PC-3 (cell line): ENCODE measurements at regions not wholly inside any gene's neighbourhood (a gene's known extent, or its start where the extent isn't known, plus 50 kb on each side); places are given as distances from the start of the nearest gene placed in this dataset.

Source experiments
- ATAC-seq: fragments of 200-7000 bp; cut with Tn5 transposase; 2 replicates; pipeline ENCODE4 v1.9.1; 2020; ENCODE audit warnings: mild to moderate bottlenecking, moderate library complexity
- BruUV-seq: library from RNA; stranded (reverse); fragments of 400-500 nt; replicated peaks from 2 replicates; lab custom pipeline; 2021; lab: Mats Ljungman, UMichigan
- CTCF ChIA-PET: fragments of 300-600 bp; sonication (Branson Sonifier 250); formaldehyde crosslinking; loops from one replicate; lab custom pipeline; 2022; ENCODE audit warnings: antibody characterized with exemption; lab: Charles Lee
- POLR2A ChIA-PET: fragments of 300-600 bp; sonication (Branson Sonifier 250); formaldehyde crosslinking; loops from one replicate; lab custom pipeline; 2022; ENCODE audit warnings: antibody characterized with exemption; ENCODE audit not compliant: unreplicated experiment; lab: Charles Lee
- DNase-seq: peaks from one replicate; pipeline ENCODE4 v3.0.0-alpha.2; 2015
- H2AFZ ChIP-seq: fragments of 300-600 bp; sonication (generic); 2 replicates; pipeline ENCODE4 v1.6.0; 2016; ENCODE audit warnings: antibody characterized with exemption, low read length
- H3F3A ChIP-seq: fragments of 300-600 bp; sonication (generic); one replicate; pipeline ENCODE4 v1.6.0; 2017; ENCODE audit warnings: antibody characterized with exemption, low read length, control low read depth, mild to moderate bottlenecking; ENCODE audit not compliant: unreplicated experiment
- H3K27ac ChIP-seq: fragments of 300-600 bp; sonication (generic); 2 replicates; pipeline ENCODE4 v1.5.1; 2016; ENCODE audit warnings: mild to moderate bottlenecking, low read length
- H3K27me3 ChIP-seq: fragments of 300-600 bp; sonication (generic); 2 replicates; pipeline ENCODE4 v1.6.1; 2016; ENCODE audit warnings: low read length, mixed read lengths
- H3K36me3 ChIP-seq: fragments of 300-600 bp; sonication (generic); 2 replicates; pipeline ENCODE4 v1.6.1; 2016; ENCODE audit warnings: low read depth, mixed run types, low read length, mixed read lengths
- H3K4me1 ChIP-seq: fragments of 300-600 bp; sonication (generic); 2 replicates; pipeline ENCODE4 v1.5.1; 2016; ENCODE audit warnings: low read length; ENCODE audit not compliant: insufficient read depth
- H3K4me2 ChIP-seq: fragments of 300-600 bp; sonication (generic); 2 replicates; pipeline ENCODE4 v1.6.0; 2016; ENCODE audit warnings: low read length
- H3K4me3 ChIP-seq: fragments of 300-600 bp; sonication (generic); 2 replicates; pipeline ENCODE4 v1.5.1; 2016; ENCODE audit warnings: mild to moderate bottlenecking, low read length, mixed read lengths
- H3K79me2 ChIP-seq: fragments of 300-600 bp; sonication (generic); 2 replicates; pipeline ENCODE4 v1.6.1; 2017; ENCODE audit warnings: low read length, mixed read lengths
- H3K9ac ChIP-seq: fragments of 300-600 bp; sonication (generic); 2 replicates; pipeline ENCODE4 v1.6.0; 2016; ENCODE audit warnings: mild to moderate bottlenecking, low read length
- H3K9me2 ChIP-seq: fragments of 300-600 bp; sonication (generic); replicated peaks from 2 replicates; pipeline ENCODE4 v1.6.1; 2016; ENCODE audit warnings: mixed run types, low read length, mixed read lengths
- H3K9me3 ChIP-seq: fragments of 300-600 bp; sonication (generic); 2 replicates; pipeline ENCODE4 v1.6.1; 2016; ENCODE audit warnings: low read length, mixed read lengths
- H4K20me1 ChIP-seq: fragments of 300-600 bp; sonication (generic); 2 replicates; pipeline ENCODE4 v1.6.1; 2016; ENCODE audit warnings: low read length, mixed read lengths
- EZH2 ChIP-seq: fragments of 300-600 bp; sonication (generic); IDR thresholded peaks from one replicate; pipeline ENCODE4 v1.6.1; 2017; ENCODE audit warnings: antibody characterized with exemption, mild to moderate bottlenecking, low read length; ENCODE audit not compliant: unreplicated experiment
- EZH2phosphoT487 ChIP-seq: fragments of 300-600 bp; sonication (generic); IDR thresholded peaks from 2 replicates; pipeline ENCODE4 v1.6.1; 2018; ENCODE audit warnings: mild to moderate bottlenecking, antibody characterized with exemption, low read length, borderline replicate concordance
- intact Hi-C: fragments of 100-400 bp; cut with micrococcal nuclease; formaldehyde crosslinking; loops from 2 replicates; pipeline ENCODE4 v1.9.0; 2023
- TF ChIP-seq, protein P1 (sequence below): fragments of 300-600 bp; sonication (generic); conservative IDR thresholded peaks from 2 replicates; pipeline ENCODE4 v1.5.1; 2017; ENCODE audit warnings: antibody characterized with exemption, low read depth, mild to moderate bottlenecking, low read length

DNA sequence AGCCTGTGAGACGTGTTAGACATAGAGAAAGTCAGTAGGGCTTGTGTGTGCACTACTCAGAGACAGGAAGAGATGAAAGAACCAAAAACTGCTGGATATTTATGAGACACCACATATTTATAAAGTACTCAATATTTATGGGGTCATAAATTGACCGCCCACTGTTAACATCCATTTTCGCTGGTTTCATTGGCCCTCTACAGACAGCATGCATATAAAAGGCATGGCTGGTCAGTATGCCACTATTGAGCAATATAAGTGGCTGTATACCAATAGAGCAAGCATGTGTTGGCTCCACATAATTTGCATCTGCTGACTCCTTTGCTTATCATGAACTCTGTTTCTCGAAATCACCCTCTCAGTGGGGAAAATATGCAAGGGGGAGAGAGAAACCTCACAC, 110.3 kb upstream of the BTN3A2 start:
- CTCF ChIA-PET = no interaction called here

DNA sequence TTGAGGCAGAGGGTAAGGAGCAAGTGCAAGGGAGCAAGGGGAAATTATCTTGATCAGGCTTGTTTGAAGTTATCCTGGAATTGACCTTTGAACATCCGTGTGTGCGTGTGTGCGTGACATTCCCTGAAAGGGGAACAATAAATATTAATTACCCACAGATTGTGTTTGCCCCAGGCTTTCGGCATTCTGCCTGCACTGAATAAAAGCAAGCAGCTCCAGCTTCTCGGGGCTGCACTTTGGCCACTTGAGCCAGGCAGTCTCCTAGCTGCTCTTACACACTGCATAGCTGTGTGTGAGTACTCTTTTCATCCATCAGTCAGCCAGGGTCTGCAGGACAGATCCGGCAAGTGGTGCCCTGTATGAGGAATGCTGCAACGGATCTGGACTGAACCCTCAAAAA, 107.7 kb upstream of the BTN3A2 start:
- TF ChIP-seq EZH2phosphoT487 (no peak), EZH2 (no peak)
- TF ChIP-seq, protein P1, sequence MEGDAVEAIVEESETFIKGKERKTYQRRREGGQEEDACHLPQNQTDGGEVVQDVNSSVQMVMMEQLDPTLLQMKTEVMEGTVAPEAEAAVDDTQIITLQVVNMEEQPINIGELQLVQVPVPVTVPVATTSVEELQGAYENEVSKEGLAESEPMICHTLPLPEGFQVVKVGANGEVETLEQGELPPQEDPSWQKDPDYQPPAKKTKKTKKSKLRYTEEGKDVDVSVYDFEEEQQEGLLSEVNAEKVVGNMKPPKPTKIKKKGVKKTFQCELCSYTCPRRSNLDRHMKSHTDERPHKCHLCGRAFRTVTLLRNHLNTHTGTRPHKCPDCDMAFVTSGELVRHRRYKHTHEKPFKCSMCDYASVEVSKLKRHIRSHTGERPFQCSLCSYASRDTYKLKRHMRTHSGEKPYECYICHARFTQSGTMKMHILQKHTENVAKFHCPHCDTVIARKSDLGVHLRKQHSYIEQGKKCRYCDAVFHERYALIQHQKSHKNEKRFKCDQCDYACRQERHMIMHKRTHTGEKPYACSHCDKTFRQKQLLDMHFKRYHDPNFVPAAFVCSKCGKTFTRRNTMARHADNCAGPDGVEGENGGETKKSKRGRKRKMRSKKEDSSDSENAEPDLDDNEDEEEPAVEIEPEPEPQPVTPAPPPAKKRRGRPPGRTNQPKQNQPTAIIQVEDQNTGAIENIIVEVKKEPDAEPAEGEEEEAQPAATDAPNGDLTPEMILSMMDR = no peak
- no peak for ATAC-seq
- no peaks in the 10 kb centered on the region for H3K9me3 ChIP-seq
- intact Hi-C loops = no loop called here
- H3K27ac ChIP-seq = no peak overlapping the region
- no peak overlapping the region for H3K9ac ChIP-seq
- BruUV-seq = no TSS peak
- no peaks in the 10 kb centered on the region for H3K27me3 ChIP-seq
- H2AFZ ChIP-seq = no peak overlapping the region
- CTCF ChIA-PET = no interaction called here
- no peak for DNase-seq
- no peaks in the 10 kb centered on the region for H3K9me2 ChIP-seq
- no peaks in the 10 kb centered on the region for H3F3A ChIP-seq
- H3K4me2 ChIP-seq = no peak overlapping the region
- no peaks in the 10 kb centered on the region for H4K20me1 ChIP-seq
- no peak overlapping the region for H3K4me3 ChIP-seq
- H3K79me2 ChIP-seq = peaks cover 11% of the 10 kb centered on the region
- H3K36me3 ChIP-seq = no peaks in the 10 kb centered on the region
- POLR2A ChIA-PET = no interaction called here
- H3K4me1 ChIP-seq = no peaks in the 10 kb centered on the region

More for the DNA sequence above, 110.3 kb upstream of the BTN3A2 start:
- no peak overlapping the region for H3K4me3 ChIP-seq
- intact Hi-C loops = no loop called here
- no peaks in the 10 kb centered on the region for H3K9me3 ChIP-seq
- no TSS peak for BruUV-seq
- peaks cover 19% of the 10 kb centered on the region for H3K79me2 ChIP-seq
- no peak overlapping the region for H2AFZ ChIP-seq
- ATAC-seq (no peak), DNase-seq (no peak)
- H3K27ac ChIP-seq = no peak overlapping the region
- POLR2A ChIA-PET = no interaction called here
- no peak overlapping the region for H3K9ac ChIP-seq
- H3K4me2 ChIP-seq = no peak overlapping the region
- no peaks in the 10 kb centered on the region for H3K4me1 ChIP-seq
- H3K27me3 ChIP-seq = no peaks in the 10 kb centered on the region
- TF ChIP-seq EZH2 = no peak
- no peak for TF ChIP-seq EZH2phosphoT487
- TF ChIP-seq, protein P1 = no peak
- H3F3A ChIP-seq = no peaks in the 10 kb centered on the region
- H3K36me3 ChIP-seq = no peaks in the 10 kb centered on the region
- H4K20me1 ChIP-seq = no peaks in the 10 kb centered on the region
- H3K9me2 ChIP-seq = no peaks in the 10 kb centered on the region

DNA sequence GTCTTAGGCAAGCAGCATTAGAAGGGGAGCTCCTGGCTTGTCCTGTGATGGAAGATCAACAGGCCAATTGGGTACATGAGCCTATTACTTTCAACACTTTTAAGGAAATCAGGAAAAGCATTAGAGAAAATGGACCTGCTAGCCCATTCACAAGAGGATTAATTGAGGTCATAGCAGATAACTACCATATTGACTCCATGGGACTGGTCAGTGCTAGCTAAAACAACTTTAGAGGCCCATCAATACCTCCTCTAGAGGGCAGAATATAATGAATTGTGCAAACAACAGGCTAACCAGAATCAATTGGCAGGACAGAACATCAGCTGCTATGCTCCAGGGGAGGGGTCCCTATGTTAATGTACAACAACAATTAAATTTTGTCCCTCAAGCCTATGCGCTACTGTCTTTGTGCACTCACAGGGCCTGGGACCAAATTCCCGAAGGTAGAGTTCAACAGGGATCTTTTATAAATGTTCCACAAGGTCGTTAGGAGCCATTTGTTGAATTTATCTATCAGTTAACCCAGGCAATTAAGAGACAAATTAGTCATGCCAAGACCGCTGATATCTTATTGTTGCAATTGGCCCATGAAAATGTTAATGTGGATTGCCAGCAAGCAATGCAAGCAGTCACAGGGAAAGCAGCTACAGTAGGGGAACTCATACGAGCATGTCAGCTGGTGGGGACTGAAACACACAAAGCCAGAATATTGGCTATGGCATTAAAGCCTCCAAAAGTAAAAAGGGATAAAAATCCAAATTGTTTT, 106.6 kb upstream of the BTN3A2 start:
- no peaks in the 10 kb centered on the region for H3F3A ChIP-seq
- H3K36me3 ChIP-seq = no peaks in the 10 kb centered on the region
- no peak overlapping the region for H3K27ac ChIP-seq
- intact Hi-C loops = no loop called here
- no peaks in the 10 kb centered on the region for H3K9me3 ChIP-seq
- no peak overlapping the region for H3K4me2 ChIP-seq
- CTCF ChIA-PET = interaction anchor here (0.6 to 0.7 kb wide), 2 partner anchors 23 to 75 kb away, joined by 3 to 4 read pairs; no protein-coding TSS in a partner anchor
- no peak overlapping the region for H2AFZ ChIP-seq
- POLR2A ChIA-PET = interaction anchor here (0.6 kb wide), 1 partner anchor 25 kb away, joined by 3 read pairs; no protein-coding TSS in a partner anchor
- H3K27me3 ChIP-seq = no peaks in the 10 kb centered on the region
- DNase-seq = peak; percentile 34
- H3K9me2 ChIP-seq = no peaks in the 10 kb centered on the region
- H3K9ac ChIP-seq = no peak overlapping the region
- no peak for TF ChIP-seq EZH2
- TF ChIP-seq, protein P1 = peak; percentile 58
- no peak for TF ChIP-seq EZH2phosphoT487
- peak; percentile 53 for ATAC-seq
- H3K4me3 ChIP-seq = no peak overlapping the region
- H3K79me2 ChIP-seq = 0 out of 2 replicates have a peak, but pooled peaks cover 2% of the 10 kb centered on the region
- H4K20me1 ChIP-seq = no peaks in the 10 kb centered on the region
- H3K4me1 ChIP-seq = no peaks in the 10 kb centered on the region
- no TSS peak for BruUV-seq
